GM12874 (cell line): ENCODE measurements at regions not wholly inside any gene's neighbourhood (a gene's known extent, or its start where the extent isn't known, plus 50 kb on each side); places are given as distances from the start of the nearest gene placed in this dataset.

Experiments
- TF ChIP-seq, protein P1 (sequence below): IDR thresholded peaks from 2 replicates; pipeline ENCODE4 v1.5.1; 2011; ENCODE audit warnings: low read depth, mild to moderate bottlenecking, control low read depth, low read length, moderate library complexity; ENCODE audit not compliant: insufficient read depth

DNA sequence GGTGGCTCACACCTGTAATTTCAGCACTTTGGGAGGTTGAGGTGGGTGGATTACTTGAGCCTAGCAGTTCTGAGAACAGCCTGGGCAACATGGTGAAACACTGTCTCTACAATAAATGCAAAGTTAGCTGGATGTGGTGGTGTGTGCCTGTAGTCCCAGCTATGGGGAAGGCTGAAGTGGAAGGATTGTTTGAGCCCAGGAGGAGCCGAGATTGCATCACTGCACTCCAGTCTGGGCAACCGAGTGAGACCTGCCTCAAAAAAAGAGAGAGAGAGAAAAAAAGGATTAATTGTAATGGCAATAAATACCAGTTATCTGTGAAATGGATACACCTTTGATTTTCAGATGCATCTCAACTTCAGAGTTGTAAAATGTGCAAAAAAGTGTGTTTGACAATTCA lies 58.8 kb downstream of the SPRY1 start:
- TF ChIP-seq, protein P1, sequence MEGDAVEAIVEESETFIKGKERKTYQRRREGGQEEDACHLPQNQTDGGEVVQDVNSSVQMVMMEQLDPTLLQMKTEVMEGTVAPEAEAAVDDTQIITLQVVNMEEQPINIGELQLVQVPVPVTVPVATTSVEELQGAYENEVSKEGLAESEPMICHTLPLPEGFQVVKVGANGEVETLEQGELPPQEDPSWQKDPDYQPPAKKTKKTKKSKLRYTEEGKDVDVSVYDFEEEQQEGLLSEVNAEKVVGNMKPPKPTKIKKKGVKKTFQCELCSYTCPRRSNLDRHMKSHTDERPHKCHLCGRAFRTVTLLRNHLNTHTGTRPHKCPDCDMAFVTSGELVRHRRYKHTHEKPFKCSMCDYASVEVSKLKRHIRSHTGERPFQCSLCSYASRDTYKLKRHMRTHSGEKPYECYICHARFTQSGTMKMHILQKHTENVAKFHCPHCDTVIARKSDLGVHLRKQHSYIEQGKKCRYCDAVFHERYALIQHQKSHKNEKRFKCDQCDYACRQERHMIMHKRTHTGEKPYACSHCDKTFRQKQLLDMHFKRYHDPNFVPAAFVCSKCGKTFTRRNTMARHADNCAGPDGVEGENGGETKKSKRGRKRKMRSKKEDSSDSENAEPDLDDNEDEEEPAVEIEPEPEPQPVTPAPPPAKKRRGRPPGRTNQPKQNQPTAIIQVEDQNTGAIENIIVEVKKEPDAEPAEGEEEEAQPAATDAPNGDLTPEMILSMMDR, result no peak

DNA sequence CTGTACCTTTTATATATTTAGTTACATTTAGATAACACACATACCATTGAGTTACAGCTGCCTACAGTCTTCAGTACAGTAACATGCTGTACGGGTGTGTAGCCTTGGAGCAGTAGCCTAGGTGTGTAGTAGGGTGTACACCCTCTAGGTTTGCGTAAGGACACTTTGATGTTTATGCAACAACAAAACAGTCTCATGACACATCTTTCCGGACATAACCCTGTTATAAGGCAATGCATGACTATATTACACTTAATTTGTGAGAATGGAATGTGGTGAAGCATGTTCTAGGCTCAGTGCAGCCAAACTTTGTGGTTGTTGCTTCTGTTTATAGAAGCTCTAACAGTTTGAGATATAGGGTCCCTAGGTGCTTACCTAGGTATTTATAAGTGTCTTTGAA lies 65.4 kb downstream of the SPRY1 start:
- TF ChIP-seq, protein P1, result no peak

DNA sequence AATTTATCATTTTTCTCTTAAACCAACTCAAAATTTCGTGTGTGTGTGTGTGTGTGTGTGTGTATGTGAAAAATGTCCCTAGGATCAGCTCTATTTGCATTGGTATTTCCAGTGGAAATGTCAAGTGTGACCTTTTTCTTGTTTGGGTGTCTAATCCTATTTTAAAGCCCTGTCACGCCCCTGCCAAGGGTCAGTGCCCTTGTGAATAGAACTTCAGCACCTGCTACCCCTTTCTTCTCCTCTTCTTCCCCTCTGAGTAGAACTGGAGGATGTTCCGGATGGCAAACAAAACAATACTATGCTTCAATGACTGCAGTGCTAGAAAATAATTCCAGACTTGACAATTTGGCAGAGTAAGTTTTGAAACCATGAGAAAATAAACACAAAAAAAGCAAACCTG lies 67.3 kb downstream of the SPRY1 start:
- TF ChIP-seq, protein P1, result no peak

DNA sequence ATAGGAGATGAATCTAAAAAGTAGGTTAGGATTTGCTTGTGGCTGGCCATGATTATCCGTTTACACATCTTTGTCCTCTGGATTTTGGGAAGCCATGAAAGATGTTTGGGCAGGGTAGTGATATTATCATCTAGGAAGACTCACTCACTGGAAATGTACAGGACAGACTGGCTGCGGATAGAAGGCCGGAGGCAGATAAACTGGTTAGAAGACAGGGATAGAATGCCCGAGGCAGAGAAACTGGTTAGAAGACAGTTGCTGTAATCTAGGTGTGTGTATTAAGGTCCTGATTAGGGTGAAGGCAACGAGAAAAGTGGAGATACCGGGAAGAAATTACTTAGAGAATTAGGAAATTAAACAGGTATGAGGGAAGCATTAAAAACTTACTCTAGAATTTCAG lies 68.8 kb downstream of the SPRY1 start:
- TF ChIP-seq, protein P1, result no peak

DNA sequence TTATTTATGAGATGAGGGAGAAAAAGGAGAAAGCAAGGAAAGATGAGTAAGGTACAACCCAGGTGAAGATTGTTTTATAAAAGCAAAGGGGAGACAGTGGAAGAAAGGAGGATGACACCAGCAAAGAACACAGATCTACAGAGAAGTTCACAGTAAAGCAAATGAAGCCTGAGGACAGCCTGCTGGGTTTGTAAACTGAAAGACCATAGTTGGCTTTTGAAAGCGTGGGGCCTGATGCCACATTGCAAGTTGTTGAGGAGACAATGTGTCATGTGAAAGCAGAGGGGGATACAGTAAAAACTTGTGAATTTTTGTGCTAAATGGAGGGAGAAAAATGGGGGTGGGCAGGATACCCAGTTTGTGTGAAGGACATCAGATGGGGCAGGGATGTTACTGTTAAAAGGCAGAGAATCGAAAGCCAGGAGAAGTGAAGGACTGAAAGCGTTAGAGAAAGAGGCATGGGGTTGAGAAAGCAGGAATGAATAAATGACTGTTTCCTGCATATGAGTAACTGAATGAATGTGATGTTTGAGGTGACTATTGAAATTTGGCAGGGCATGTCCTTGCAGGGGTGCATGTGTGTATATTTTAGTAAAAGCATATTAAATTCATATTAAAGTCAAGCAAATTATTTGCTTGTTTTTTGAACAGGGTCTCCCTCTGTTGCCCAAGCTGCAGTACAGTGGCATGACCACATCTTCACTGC lies 69.6 kb downstream of the SPRY1 start:
- TF ChIP-seq, protein P1, result no peak

DNA sequence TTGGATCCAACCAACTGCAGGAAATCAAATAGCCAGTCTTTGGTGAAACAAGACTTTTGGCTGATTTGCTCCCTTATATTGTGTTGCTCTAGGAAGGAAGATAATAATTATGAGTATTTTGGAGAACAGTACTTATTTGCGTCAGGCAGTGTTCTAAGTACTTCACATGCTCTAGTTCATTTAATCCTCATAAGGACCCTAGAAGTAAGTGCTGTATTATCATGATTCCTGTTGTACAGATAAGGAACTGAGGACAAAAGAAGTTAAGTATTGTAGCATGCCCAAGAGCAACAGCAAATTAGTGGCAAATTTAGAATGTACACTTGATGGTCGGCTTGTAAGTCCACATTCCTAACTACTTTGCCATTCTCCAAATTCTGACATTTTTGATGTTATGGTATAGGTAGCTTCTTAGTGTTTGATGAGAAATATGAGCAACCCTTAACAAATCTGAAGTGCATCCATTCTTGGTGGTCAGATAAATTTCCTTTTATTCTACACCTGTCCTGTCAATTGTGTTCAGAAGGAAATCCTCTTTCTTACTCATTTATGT lies 72.0 kb downstream of the SPRY1 start:
- TF ChIP-seq, protein P1, result no peak

DNA sequence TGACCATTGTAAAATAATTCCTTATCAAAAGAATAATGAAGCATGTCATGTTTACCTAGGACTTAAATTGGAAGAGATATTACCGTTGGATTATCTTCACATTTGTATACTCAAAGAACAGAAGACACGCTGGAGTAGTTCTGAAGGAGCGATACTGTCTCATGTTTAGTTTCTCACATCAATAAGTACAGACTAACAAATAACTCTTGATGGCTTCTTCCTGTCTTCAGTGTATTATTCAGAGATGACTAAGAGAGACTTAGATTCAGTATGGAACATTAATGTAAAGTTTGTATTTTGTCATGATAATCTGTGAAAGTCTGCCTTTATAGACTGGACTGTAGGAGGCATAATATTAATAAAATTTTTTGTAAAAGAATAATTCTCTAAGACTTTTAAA lies 72.7 kb downstream of the SPRY1 start:
- TF ChIP-seq, protein P1, result no peak
